ENCODE measurements at regions not wholly inside any gene's neighbourhood (a gene's known extent, or its start where the extent isn't known, plus 50 kb on each side); places are given as distances from the start of the nearest gene placed in this dataset.

DNA sequence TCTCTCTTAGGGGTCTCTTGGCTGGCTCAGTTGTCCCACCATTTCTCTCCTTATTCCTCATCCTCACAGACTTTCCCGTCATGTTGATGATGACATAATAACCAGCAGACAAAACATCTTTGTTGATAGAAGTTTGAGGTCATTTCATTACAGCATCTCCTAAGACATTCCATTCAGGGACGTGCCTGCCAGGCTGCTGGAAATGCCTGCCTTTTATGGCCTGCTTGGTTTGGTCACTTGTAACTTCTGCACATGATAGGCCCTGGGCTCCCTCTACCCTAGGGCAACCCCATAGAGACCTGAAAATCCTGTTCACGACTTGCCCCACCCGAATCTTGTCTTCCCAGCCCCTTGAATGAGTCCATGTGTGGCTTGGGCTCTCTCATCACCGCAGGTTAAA lies 81.7 kb downstream of the SDC1 start:
- TF ChIP-seq POLR2A (IDR thresholded peaks at IDR 0.05) (no peak), CTCF (IDR thresholded peaks at IDR 0.05) (no peak)
